Neural cell (in vitro differentiated cells): ENCODE measurements at regions not wholly inside any gene's neighbourhood (a gene's known extent, or its start where the extent isn't known, plus 50 kb on each side); places are given as distances from the start of the nearest gene placed in this dataset.

Experiments
- H2AFZ ChIP-seq: fragments of 200-600, 300-800 bp; sonication (generic), shearing (Covaris generic); 2 replicates; pipeline ENCODE4 v1.6.0; 2014; ENCODE audit warnings: low read depth, mild to moderate bottlenecking, antibody characterized with exemption, low read length, moderate library complexity
- H3F3A ChIP-seq: fragments of 200-600 bp; shearing (Covaris generic); 2 replicates; pipeline ENCODE4 v1.6.1; 2016; ENCODE audit warnings: mild to moderate bottlenecking, moderate library complexity, mixed read lengths, antibody characterized with exemption, low read length; ENCODE audit not compliant: insufficient read depth, poor library complexity, severe bottlenecking
- H3K27ac ChIP-seq: fragments of 200-600, 300-800 bp; sonication (generic), shearing (Covaris generic); 2 replicates; pipeline ENCODE4 v1.5.1; 2014; ENCODE audit warnings: mild to moderate bottlenecking, low read length, moderate library complexity
- H3K27me3 ChIP-seq: fragments of 300-800, 200-600 bp; sonication (generic), shearing (Covaris generic); 2 replicates; pipeline ENCODE4 v1.6.0; 2014; ENCODE audit warnings: mild to moderate bottlenecking, low read depth, low read length, moderate library complexity; ENCODE audit not compliant: insufficient read depth
- H3K36me3 ChIP-seq: fragments of 300-800, 200-600 bp; sonication (generic), shearing (Covaris generic); 2 replicates; pipeline ENCODE4 v1.5.1; 2014; ENCODE audit warnings: mild to moderate bottlenecking, antibody characterized with exemption, low read length, moderate library complexity; ENCODE audit not compliant: insufficient read depth
- H3K4me2 ChIP-seq: fragments of 300-800, 200-600 bp; sonication (generic), shearing (Covaris generic); 2 replicates; pipeline ENCODE4 v1.6.0; 2014; ENCODE audit warnings: mild to moderate bottlenecking, low read length
- H3K4me3 ChIP-seq: fragments of 300-800, 200-600 bp; sonication (generic), shearing (Covaris generic); 2 replicates; pipeline ENCODE4 v1.5.1; 2014; ENCODE audit warnings: mild to moderate bottlenecking, low read length, moderate library complexity
- H3K79me2 ChIP-seq: fragments of 200-600 bp; shearing (Covaris generic); replicated peaks from 2 replicates; pipeline ENCODE4 v1.6.0; 2014; ENCODE audit warnings: mild to moderate bottlenecking, low read length, moderate library complexity; ENCODE audit not compliant: insufficient read depth
- H3K9ac ChIP-seq: fragments of 300-800, 200-600 bp; sonication (generic), shearing (Covaris generic); 2 replicates; pipeline ENCODE4 v1.6.1; 2016; ENCODE audit warnings: mild to moderate bottlenecking, low read length, mixed read lengths
- H3K9me2 ChIP-seq: fragments of 200-600 bp; shearing (Covaris generic); 2 replicates; pipeline ENCODE4 v1.6.1; 2016; ENCODE audit warnings: mild to moderate bottlenecking, low read length, mixed read lengths; ENCODE audit not compliant: insufficient read depth
- H3K9me3 ChIP-seq: fragments of 200-600, 300-800 bp; sonication (generic), shearing (Covaris generic); 2 replicates; pipeline ENCODE4 v1.6.1; 2016; ENCODE audit warnings: mild to moderate bottlenecking, mixed run types, low read length, moderate library complexity, mixed read lengths
- H4K20me1 ChIP-seq: fragments of 200-600 bp; shearing (Covaris generic); 2 replicates; pipeline ENCODE4 v1.6.1; 2016; ENCODE audit warnings: mild to moderate bottlenecking, mixed run types; ENCODE audit not compliant: insufficient read depth
- EP300 ChIP-seq: fragments of 450-650 bp; conservative IDR thresholded peaks from 2 replicates; pipeline ENCODE4 v1.6.1; 2014; ENCODE audit warnings: antibody characterized with exemption, mild to moderate bottlenecking, moderate library complexity; ENCODE audit not compliant: poor library complexity, severe bottlenecking
- EZH2 ChIP-seq: fragments of 200-600, 300-800 bp; shearing (Covaris generic), sonication (generic); IDR thresholded peaks from 2 replicates; pipeline ENCODE4 v1.6.1; 2014; ENCODE audit warnings: antibody characterized with exemption, low read length, borderline replicate concordance, mild to moderate bottlenecking; ENCODE audit not compliant: insufficient read depth, poor library complexity, severe bottlenecking
- MXI1 ChIP-seq: fragments of 450-650 bp; conservative IDR thresholded peaks from 2 replicates; pipeline ENCODE4 v1.6.1; 2014; ENCODE audit warnings: antibody characterized with exemption, mild to moderate bottlenecking; ENCODE audit not compliant: poor library complexity, severe bottlenecking
- POLR2AphosphoS5 ChIP-seq: IDR thresholded peaks from 2 replicates; pipeline ENCODE4 v1.6.1; 2012
- RAD21 ChIP-seq: fragments of 450-650 bp; conservative IDR thresholded peaks from 2 replicates; pipeline ENCODE4 v1.6.1; 2014; ENCODE audit warnings: antibody characterized with exemption, mild to moderate bottlenecking, moderate library complexity
- SMC3 ChIP-seq: fragments of 450-650 bp; conservative IDR thresholded peaks from 2 replicates; pipeline ENCODE4 v1.6.1; 2014; ENCODE audit warnings: antibody characterized with exemption, mild to moderate bottlenecking, moderate library complexity; ENCODE audit not compliant: poor library complexity
- TAF1 ChIP-seq: IDR thresholded peaks from 2 replicates; pipeline ENCODE4 v1.6.1; 2012; ENCODE audit warnings: low read depth
- TF ChIP-seq, protein P1 (sequence below): fragments of 450-650 bp; IDR thresholded peaks from 2 replicates; pipeline ENCODE4 v1.5.1; 2014; ENCODE audit warnings: antibody characterized with exemption, mild to moderate bottlenecking, moderate library complexity; ENCODE audit not compliant: poor library complexity, severe bottlenecking
- TF ChIP-seq, protein P2 (sequence below): IDR thresholded peaks from 2 replicates; pipeline ENCODE4 v1.6.1; 2012; ENCODE audit warnings: borderline replicate concordance

DNA sequence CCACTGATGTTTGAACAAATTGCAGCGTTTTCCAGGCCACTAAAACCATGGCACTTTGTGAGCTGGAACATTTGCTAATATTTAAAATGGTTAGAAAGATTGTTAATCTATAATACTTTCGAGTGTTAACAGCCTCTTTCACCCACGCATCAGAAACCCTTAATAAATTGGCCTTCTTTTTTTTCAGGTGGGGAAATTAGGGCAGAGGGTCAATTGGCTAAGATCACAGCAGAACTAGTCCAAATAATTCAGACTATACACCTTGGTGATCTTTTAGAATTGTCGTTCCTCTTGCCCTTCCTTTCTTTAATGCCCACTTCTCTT is 105.8 kb downstream of the PTCSC3 start:
- Histone ChIP-seq H3K36me3 (no peaks in the 10 kb centered on the region), H3K4me3 (no peak overlapping the region), H3K9me2 (no peaks in the 10 kb centered on the region), H4K20me1 (no peaks in the 10 kb centered on the region), H3K27ac (no peak overlapping the region), H3F3A (no peaks in the 10 kb centered on the region), H2AFZ (no peak overlapping the region), H3K4me2 (no peak overlapping the region), H3K27me3 (no peaks in the 10 kb centered on the region), H3K9me3 (no peaks in the 10 kb centered on the region), H3K79me2 (no peaks in the 10 kb centered on the region), H3K9ac (no peak overlapping the region)
- no peak for TF ChIP-seq RAD21
- TF ChIP-seq SMC3, result peak; percentile 4

DNA sequence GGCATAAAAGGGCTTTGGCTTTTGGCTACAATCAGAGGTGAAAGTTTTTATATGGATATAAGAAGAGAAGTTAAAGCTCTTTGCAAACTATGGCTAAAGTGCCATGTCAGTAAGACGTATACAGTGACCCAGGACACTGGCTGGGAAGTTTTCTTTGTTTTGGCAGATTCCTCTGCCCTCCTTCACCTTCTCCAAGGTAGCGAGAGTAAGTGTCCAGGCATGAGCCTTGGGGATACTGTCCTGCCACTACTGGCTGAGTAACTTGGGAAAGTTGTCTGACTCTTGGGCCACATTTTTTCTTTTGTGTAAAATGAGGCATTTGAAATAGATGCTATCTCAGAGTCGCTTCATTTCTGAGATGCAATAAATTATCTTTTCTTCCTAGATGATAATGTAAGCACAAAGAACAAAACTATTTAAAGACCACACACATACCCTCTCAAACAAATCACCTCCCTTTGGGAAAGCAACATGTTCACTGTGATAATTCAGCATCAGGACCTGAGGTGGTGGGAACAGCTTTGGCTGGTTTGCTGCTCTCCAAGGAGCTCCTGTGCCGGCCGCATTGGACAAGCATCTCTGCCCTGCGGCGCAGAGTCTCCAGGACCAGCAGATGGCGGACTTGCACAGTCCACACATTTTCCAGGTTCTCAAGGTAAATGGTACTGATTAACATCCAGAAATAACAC is 106.3 kb downstream of the PTCSC3 start:
- H3K27me3 ChIP-seq, result no peaks in the 10 kb centered on the region
- no peaks in the 10 kb centered on the region for H3K9me3 ChIP-seq
- no peak overlapping the region for H3K27ac ChIP-seq
- H3K4me3 ChIP-seq, result no peak overlapping the region
- H3K4me2 ChIP-seq, result no peak overlapping the region
- no peaks in the 10 kb centered on the region for H3K79me2 ChIP-seq
- no peak overlapping the region for H3K9ac ChIP-seq
- TF ChIP-seq MXI1 (no peak), RAD21 (peak; percentile 94), SMC3 (peak; percentile 96)
- TF ChIP-seq, protein P1, sequence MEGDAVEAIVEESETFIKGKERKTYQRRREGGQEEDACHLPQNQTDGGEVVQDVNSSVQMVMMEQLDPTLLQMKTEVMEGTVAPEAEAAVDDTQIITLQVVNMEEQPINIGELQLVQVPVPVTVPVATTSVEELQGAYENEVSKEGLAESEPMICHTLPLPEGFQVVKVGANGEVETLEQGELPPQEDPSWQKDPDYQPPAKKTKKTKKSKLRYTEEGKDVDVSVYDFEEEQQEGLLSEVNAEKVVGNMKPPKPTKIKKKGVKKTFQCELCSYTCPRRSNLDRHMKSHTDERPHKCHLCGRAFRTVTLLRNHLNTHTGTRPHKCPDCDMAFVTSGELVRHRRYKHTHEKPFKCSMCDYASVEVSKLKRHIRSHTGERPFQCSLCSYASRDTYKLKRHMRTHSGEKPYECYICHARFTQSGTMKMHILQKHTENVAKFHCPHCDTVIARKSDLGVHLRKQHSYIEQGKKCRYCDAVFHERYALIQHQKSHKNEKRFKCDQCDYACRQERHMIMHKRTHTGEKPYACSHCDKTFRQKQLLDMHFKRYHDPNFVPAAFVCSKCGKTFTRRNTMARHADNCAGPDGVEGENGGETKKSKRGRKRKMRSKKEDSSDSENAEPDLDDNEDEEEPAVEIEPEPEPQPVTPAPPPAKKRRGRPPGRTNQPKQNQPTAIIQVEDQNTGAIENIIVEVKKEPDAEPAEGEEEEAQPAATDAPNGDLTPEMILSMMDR, result peak; percentile 93
- no peaks in the 10 kb centered on the region for H3K9me2 ChIP-seq
- no peaks in the 10 kb centered on the region for H4K20me1 ChIP-seq
- H3F3A ChIP-seq, result no peaks in the 10 kb centered on the region
- H3K36me3 ChIP-seq, result no peaks in the 10 kb centered on the region
- no peak overlapping the region for H2AFZ ChIP-seq

DNA sequence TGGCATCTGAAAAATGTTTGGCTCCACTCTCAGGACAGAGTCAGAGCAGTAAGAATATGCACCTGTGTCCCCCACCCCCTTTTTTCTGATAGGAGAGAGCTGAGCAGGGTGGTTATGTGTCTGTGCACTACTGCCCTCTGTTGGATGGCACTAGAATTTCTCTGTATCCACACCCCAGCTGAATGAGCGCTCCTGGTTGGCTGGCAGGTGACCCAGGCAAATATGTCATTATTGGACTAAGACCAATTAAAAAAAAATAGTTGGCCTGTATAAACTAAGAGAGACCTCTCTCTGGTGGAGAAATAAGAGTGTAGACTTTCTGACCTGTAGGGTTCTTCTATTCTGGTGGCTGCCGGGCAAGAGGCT is 107.0 kb downstream of the PTCSC3 start:
- Histone ChIP-seq H3K27me3 (no peaks in the 10 kb centered on the region), H3K4me3 (no peak overlapping the region), H3K9me3 (no peaks in the 10 kb centered on the region), H3K36me3 (no peaks in the 10 kb centered on the region), H3K27ac (no peak overlapping the region), H2AFZ (no peak overlapping the region), H3K9me2 (no peaks in the 10 kb centered on the region), H3K4me2 (no peak overlapping the region), H3F3A (no peaks in the 10 kb centered on the region), H4K20me1 (no peaks in the 10 kb centered on the region), H3K9ac (no peak overlapping the region), H3K79me2 (no peaks in the 10 kb centered on the region)
- TF ChIP-seq, protein P1, result peak; percentile 63
- no peak for TF ChIP-seq POLR2AphosphoS5
- TF ChIP-seq EP300, result no peak
- no peak for TF ChIP-seq TAF1
- TF ChIP-seq EZH2, result no peak
- peak; percentile 63 for TF ChIP-seq RAD21
- TF ChIP-seq, protein P2, sequence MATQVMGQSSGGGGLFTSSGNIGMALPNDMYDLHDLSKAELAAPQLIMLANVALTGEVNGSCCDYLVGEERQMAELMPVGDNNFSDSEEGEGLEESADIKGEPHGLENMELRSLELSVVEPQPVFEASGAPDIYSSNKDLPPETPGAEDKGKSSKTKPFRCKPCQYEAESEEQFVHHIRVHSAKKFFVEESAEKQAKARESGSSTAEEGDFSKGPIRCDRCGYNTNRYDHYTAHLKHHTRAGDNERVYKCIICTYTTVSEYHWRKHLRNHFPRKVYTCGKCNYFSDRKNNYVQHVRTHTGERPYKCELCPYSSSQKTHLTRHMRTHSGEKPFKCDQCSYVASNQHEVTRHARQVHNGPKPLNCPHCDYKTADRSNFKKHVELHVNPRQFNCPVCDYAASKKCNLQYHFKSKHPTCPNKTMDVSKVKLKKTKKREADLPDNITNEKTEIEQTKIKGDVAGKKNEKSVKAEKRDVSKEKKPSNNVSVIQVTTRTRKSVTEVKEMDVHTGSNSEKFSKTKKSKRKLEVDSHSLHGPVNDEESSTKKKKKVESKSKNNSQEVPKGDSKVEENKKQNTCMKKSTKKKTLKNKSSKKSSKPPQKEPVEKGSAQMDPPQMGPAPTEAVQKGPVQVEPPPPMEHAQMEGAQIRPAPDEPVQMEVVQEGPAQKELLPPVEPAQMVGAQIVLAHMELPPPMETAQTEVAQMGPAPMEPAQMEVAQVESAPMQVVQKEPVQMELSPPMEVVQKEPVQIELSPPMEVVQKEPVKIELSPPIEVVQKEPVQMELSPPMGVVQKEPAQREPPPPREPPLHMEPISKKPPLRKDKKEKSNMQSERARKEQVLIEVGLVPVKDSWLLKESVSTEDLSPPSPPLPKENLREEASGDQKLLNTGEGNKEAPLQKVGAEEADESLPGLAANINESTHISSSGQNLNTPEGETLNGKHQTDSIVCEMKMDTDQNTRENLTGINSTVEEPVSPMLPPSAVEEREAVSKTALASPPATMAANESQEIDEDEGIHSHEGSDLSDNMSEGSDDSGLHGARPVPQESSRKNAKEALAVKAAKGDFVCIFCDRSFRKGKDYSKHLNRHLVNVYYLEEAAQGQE, result no peak
- TF ChIP-seq SMC3, result peak; percentile 59
- TF ChIP-seq MXI1, result no peak
